ENCODE measurements at regions not wholly inside any gene's neighbourhood (a gene's known extent, or its start where the extent isn't known, plus 50 kb on each side); places are given as distances from the start of the nearest gene placed in this dataset.

DNA sequence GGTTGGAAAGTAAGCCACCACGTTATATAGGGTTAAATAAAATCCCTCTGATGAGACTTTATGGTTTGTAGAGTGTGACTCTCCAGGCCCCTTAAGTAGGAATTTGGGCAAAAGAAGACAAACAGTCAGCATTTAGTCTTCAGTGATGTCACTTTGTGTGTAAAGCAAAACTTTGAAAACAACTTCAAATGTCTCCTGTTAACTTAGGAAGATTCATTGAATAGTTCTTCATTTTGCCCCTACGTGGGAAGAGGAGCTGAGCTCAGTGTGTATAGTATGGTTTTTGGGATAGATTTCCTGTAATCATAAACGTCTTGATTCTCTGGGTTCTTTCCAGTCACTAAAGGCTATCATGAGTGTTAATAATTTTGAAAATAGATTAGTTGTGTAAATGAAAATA is 101.3 kb downstream of the GADD45G start:
- TF ChIP-seq, protein P1, sequence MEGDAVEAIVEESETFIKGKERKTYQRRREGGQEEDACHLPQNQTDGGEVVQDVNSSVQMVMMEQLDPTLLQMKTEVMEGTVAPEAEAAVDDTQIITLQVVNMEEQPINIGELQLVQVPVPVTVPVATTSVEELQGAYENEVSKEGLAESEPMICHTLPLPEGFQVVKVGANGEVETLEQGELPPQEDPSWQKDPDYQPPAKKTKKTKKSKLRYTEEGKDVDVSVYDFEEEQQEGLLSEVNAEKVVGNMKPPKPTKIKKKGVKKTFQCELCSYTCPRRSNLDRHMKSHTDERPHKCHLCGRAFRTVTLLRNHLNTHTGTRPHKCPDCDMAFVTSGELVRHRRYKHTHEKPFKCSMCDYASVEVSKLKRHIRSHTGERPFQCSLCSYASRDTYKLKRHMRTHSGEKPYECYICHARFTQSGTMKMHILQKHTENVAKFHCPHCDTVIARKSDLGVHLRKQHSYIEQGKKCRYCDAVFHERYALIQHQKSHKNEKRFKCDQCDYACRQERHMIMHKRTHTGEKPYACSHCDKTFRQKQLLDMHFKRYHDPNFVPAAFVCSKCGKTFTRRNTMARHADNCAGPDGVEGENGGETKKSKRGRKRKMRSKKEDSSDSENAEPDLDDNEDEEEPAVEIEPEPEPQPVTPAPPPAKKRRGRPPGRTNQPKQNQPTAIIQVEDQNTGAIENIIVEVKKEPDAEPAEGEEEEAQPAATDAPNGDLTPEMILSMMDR (IDR thresholded peaks at IDR 0.05; ENCODE audit: poor library complexity): no peak
- no peak for TF ChIP-seq EZH2phosphoT487 (IDR thresholded peaks at IDR 0.05; ENCODE audit: low read depth, severe bottlenecking, unreplicated experiment)

Measured in hepatocyte (in vitro differentiated cells).